ENCODE measurements at regions not wholly inside any gene's neighbourhood (a gene's known extent, or its start where the extent isn't known, plus 50 kb on each side); places are given as distances from the start of the nearest gene placed in this dataset.
"Not testable (repeated sequence)": the region's sequence is repeated elsewhere in the genome, so short reads cannot be mapped to it uniquely, and the experiment has no call there.

DNA sequence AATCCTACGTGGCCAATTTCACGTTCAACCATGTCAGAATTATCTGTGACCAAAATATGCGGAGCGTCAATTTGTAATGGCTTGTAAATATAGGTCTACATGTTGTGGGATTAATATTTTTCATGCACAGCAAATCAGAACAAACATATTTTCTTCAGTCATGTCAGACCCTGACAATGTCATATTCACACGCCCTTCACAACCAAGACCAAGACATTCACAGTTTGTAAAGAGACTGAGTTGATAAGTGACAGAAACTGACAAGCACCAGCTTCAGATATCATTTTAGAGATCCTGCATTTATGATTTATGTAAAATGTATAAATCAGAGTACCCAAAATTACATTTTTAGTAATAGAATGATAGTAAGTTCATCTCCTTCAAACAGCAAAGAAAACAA, 57.3 kb upstream of the NOVA1 start:
- no peak for DNase-seq (ENCODE audit: low read depth)
- no peak overlapping the region for H3K4me3 ChIP-seq (ENCODE audit: low read length)
- TF ChIP-seq, protein P1, sequence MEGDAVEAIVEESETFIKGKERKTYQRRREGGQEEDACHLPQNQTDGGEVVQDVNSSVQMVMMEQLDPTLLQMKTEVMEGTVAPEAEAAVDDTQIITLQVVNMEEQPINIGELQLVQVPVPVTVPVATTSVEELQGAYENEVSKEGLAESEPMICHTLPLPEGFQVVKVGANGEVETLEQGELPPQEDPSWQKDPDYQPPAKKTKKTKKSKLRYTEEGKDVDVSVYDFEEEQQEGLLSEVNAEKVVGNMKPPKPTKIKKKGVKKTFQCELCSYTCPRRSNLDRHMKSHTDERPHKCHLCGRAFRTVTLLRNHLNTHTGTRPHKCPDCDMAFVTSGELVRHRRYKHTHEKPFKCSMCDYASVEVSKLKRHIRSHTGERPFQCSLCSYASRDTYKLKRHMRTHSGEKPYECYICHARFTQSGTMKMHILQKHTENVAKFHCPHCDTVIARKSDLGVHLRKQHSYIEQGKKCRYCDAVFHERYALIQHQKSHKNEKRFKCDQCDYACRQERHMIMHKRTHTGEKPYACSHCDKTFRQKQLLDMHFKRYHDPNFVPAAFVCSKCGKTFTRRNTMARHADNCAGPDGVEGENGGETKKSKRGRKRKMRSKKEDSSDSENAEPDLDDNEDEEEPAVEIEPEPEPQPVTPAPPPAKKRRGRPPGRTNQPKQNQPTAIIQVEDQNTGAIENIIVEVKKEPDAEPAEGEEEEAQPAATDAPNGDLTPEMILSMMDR (conservative IDR thresholded peaks at IDR 0.05; ENCODE audit: low read depth, low read length) = no peak

DNA sequence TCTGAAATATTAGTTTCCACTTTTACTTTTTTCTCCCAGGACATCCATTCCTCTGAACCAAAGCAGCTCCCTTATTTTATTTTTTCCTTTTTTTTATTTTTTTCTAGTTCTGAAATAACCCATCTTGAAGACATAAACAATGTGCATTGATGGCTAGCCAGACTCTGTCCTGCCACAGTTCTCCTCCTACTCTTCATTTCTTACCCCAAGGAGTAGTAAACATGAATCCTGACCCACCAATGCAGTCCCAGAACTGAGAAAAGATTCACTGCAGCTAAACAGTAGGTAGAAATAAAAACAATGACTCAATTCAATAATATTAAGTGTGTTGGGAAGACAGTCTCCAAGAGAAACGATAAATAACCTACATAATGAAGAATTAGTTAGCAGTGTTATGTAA, 65.7 kb upstream of the NOVA1 start:
- DNase-seq (ENCODE audit: low read depth) = no peak
- H3K4me3 ChIP-seq (ENCODE audit: low read length) = no peak overlapping the region
- TF ChIP-seq, protein P1 (conservative IDR thresholded peaks at IDR 0.05; ENCODE audit: low read depth, low read length) = no peak

DNA sequence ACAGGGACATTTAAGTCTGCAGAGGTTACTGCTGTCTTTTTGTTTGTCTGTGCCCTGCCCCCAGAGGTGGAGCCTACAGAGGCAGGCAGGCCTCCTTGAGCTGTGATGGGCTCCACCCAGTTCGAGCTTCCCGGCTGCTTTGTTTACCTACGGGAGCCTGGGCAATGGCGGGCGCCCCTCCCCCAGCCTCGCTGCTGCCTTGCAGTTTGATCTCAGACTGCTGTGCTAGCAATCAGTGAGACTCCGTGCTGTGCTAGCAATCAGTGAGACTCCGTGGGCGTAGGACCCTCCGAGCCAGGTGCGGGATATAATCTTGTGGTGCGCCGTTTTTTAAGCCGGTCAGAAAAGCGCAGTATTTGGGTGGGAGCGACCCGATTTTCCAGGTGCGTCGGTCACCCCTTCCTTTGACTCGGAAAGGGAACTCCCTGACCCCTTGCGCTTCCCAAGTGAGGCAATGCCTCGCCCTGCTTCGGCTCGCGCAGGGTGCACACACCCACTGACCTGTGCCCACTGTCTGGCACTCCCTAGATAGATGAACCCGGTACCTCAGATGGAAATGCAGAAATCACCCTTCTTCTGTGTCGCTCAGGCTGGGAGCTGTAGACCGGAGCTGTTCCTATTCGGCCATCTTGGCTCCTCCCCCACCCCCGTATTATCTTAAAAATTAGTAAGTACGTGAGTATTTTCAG, 81.0 kb upstream of the NOVA1 start:
- not testable (repeated sequence) for H3K4me3 ChIP-seq (ENCODE audit: low read length); DNase-seq (ENCODE audit: low read depth)

- TF ChIP-seq, protein P1 (conservative IDR thresholded peaks at IDR 0.05; ENCODE audit: low read depth, low read length) = no peak
- DNase-seq (ENCODE audit: low read depth) = no peak
These were observed 87.6 kb upstream of the NOVA1 start for GRCh38 chr14:26685401-26685800.

GRCh38 chr14:26687301-26687837, 89.5 kb upstream of the NOVA1 start:
- no peak for DNase-seq (ENCODE audit: low read depth)
- H3K4me3 ChIP-seq (ENCODE audit: low read length) = no peak overlapping the region
- TF ChIP-seq, protein P1 (conservative IDR thresholded peaks at IDR 0.05; ENCODE audit: low read depth, low read length) = no peak

More at GRCh38 chr14:26685401-26685800, 87.6 kb upstream of the NOVA1 start:
- H3K4me3 ChIP-seq (ENCODE audit: low read length) = no peak overlapping the region

GRCh38 chr14:26694521-26694920, 96.7 kb upstream of the NOVA1 start:
- TF ChIP-seq, protein P1 (conservative IDR thresholded peaks at IDR 0.05; ENCODE audit: low read depth, low read length) = no peak
- no peak for DNase-seq (ENCODE audit: low read depth)
- no peak overlapping the region for H3K4me3 ChIP-seq (ENCODE audit: low read length)

DNA sequence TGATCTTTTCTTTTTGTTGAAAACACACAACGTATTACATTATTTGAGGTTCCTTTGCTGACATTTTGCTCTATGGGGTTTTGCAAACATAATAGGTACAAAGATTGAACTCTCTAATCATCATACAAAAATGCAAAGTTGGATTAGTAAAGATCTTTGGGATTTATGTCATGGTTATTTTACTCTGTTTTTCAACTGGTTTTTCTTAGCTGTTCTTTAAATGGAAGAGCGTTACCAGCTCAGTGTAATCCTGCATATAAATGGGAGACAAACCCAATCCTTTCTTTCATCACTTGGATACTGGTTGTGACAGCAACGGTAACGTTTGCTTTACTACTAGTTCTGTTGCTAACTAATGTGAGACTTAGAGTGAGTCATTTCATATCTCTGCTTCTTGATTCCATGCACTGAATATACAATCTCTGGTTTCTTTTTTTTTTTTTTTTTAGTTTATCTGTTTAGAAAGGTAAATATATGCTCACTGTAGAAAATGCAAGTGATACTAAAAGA, 104.9 kb upstream of the NOVA1 start:
- TF ChIP-seq, protein P1 (conservative IDR thresholded peaks at IDR 0.05; ENCODE audit: low read depth, low read length) = no peak
- no peak overlapping the region for H3K4me3 ChIP-seq (ENCODE audit: low read length)
- no peak for DNase-seq (ENCODE audit: low read depth)
